ENCODE measurements at regions not wholly inside any gene's neighbourhood (a gene's known extent, or its start where the extent isn't known, plus 50 kb on each side); places are given as distances from the start of the nearest gene placed in this dataset.

GRCh38 chr18:35919179-35919578 lies 53.3 kb upstream of the RMP24 start:
- no peak overlapping the region for H3K4me3 ChIP-seq (ENCODE audit: low read depth, low read length)
- in situ Hi-C loops (cut with HindIII; ENCODE audit: low sequenced_read_pairs), result no loop called here
- TF ChIP-seq, protein P1, sequence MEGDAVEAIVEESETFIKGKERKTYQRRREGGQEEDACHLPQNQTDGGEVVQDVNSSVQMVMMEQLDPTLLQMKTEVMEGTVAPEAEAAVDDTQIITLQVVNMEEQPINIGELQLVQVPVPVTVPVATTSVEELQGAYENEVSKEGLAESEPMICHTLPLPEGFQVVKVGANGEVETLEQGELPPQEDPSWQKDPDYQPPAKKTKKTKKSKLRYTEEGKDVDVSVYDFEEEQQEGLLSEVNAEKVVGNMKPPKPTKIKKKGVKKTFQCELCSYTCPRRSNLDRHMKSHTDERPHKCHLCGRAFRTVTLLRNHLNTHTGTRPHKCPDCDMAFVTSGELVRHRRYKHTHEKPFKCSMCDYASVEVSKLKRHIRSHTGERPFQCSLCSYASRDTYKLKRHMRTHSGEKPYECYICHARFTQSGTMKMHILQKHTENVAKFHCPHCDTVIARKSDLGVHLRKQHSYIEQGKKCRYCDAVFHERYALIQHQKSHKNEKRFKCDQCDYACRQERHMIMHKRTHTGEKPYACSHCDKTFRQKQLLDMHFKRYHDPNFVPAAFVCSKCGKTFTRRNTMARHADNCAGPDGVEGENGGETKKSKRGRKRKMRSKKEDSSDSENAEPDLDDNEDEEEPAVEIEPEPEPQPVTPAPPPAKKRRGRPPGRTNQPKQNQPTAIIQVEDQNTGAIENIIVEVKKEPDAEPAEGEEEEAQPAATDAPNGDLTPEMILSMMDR (IDR thresholded peaks at IDR 0.05; ENCODE audit: low read depth, low read length), result no peak
- DNase-seq (ENCODE audit: low read depth, low spot score), result no peak

- TF ChIP-seq, protein P1 (IDR thresholded peaks at IDR 0.05; ENCODE audit: low read depth, low read length), result no peak
- DNase-seq (ENCODE audit: low read depth, low spot score), result no peak
- no peak overlapping the region for H3K4me3 ChIP-seq (ENCODE audit: low read depth, low read length)
- in situ Hi-C loops (cut with HindIII; ENCODE audit: low sequenced_read_pairs), result no loop called here
Observed at GRCh38 chr18:35920623-35921022, 51.9 kb upstream of the RMP24 start.
